ENCODE measurements at regions not wholly inside any gene's neighbourhood (a gene's known extent, or its start where the extent isn't known, plus 50 kb on each side); places are given as distances from the start of the nearest gene placed in this dataset.

DNA sequence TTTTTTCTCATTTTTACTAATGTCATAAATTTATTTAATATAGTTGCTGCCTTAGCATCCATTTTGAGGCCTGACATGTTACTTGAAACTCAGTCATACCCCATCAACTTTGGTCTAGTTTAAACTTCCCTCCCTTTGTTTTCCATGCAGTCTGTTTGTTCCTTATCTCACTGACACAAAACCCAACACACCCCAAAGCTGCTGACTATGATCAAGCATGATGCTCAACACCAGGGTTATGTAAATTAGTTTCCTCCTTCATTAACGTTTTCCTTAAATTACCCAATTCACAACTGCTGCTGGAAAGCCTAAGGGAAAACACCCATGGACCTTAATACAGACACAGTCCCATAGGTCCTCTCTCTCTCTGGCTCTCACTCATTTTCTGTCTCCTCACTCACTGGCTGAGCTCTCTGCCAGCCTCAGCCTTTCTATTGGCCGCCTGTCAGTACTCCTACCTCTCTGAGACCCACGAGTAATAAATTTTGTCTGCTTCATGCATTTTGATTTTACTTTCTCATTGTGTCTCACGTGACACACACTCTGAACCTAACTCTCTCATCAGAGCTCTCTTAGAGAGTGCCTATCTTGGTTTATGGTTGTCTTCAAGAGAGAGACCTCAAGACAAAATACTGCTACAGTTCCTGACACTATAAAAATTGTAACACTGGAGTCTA, 904.5 kb downstream of the C6orf118 start:
- no peaks in the 10 kb centered on the region for H3K9me3 ChIP-seq (ENCODE audit: control insufficient read depth in 2 of 3, low read length in 3 of 3)
- ATAC-seq (no peak), DNase-seq (no peak)
- H3K9me3 Mint-ChIP-seq = peaks cover 0 to 3% (median 0%) of the 10 kb centered on the region in 11 donors
- ChIA-PET POLR2A (no interaction called here), CTCF (no interaction called here)
- no peak overlapping the region for H3K4me3 ChIP-seq (ENCODE audit: low read length)
- peaks cover 0 to 5% (median 0%) of the 10 kb centered on the region in 5 donors for H3K27me3 Mint-ChIP-seq
- H3K27me3 ChIP-seq (ENCODE audit: control insufficient read depth in 2 of 2, insufficient read depth in 2 of 2, low read length in 2 of 2) = no peaks in the 10 kb centered on the region
- H3K4me1 ChIP-seq (ENCODE audit: control insufficient read depth in 2 of 2, insufficient read depth in 2 of 2, low read length in 2 of 2) = no peaks in the 10 kb centered on the region
- intact Hi-C loops (cut with micrococcal nuclease) = no loop called here
- H3K36me3 ChIP-seq (ENCODE audit: control insufficient read depth in 2 of 3, insufficient read depth in 3 of 3, low read length in 3 of 3) = no peaks in the 10 kb centered on the region
- H3K4me3 Mint-ChIP-seq = no peak overlapping the region
- H3K4me1 Mint-ChIP-seq = peaks cover 0 to 5% (median 0%) of the 10 kb centered on the region in 7 donors
- H3K36me3 Mint-ChIP-seq = no peaks in the 10 kb centered on the region
- H3K27ac ChIP-seq (ENCODE audit: low read depth, low read length) = no peak overlapping the region
- no peak overlapping the region for H3K27ac Mint-ChIP-seq

DNA sequence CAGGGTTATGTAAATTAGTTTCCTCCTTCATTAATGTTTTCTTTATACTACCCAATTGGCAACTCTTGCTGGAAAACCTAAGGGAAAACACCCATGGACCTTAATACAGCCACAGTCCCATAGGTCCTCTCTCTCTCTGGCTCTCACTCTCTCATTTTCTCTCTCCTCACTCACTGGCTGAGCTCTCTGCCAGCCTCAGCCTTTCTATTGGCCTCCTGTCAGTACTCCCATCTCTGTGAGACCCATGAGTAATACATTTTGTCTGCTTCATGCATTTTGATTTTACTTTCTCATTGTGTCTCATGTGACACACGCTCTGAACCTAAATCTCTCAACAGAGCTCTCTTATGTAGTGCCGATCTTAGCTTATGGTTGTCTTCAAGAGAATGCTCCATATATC, 907.5 kb downstream of the C6orf118 start:
- POLR2A ChIA-PET = no interaction called here
- intact Hi-C loops (cut with micrococcal nuclease) = no loop called here
- Mint-ChIP-seq H3K27ac (no peak overlapping the region), H3K4me3 (no peak overlapping the region), H3K4me1 (peaks cover 2 to 9% (median 4%) of the 10 kb centered on the region in 7 donors), H3K27me3 (peaks cover 0 to 5% (median 0%) of the 10 kb centered on the region in 5 donors), H3K36me3 (no peaks in the 10 kb centered on the region), H3K9me3 (peaks cover 0 to 3% (median 0%) of the 10 kb centered on the region in 11 donors)
- CTCF ChIA-PET = no interaction called here
- no peaks in the 10 kb centered on the region for H3K9me3 ChIP-seq (ENCODE audit: control insufficient read depth in 2 of 3, low read length in 3 of 3)
- H3K27me3 ChIP-seq (ENCODE audit: control insufficient read depth in 2 of 2, insufficient read depth in 2 of 2, low read length in 2 of 2) = no peaks in the 10 kb centered on the region
- H3K36me3 ChIP-seq (ENCODE audit: control insufficient read depth in 2 of 3, insufficient read depth in 3 of 3, low read length in 3 of 3) = no peaks in the 10 kb centered on the region
- no peak for DNase-seq
- no peak overlapping the region for H3K27ac ChIP-seq (ENCODE audit: low read depth, low read length)
- no peaks in the 10 kb centered on the region for H3K4me1 ChIP-seq (ENCODE audit: control insufficient read depth in 2 of 2, insufficient read depth in 2 of 2, low read length in 2 of 2)
- no peak overlapping the region for H3K4me3 ChIP-seq (ENCODE audit: low read length)
- ATAC-seq = no peak

DNA sequence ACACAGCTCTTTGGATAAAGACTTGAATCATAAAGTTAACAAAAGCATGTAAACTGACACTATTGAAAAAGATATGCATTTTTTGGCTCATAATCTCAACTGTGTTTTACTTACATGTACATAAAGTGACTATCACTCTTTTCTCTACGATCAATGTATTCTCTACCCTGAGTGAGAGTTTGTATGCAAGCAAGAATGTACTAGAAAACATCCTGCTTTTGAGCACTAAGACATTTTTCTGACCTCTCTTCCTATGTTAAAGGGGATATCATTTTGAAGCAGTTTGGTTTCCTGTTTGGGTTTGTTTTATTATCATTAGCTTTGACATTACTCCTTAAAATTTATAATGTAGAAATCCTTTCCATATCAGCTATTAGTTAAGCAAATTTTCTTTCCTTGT, 910.8 kb downstream of the C6orf118 start:
- Mint-ChIP-seq H3K4me1 (peaks cover 2 to 16% (median 6%) of the 10 kb centered on the region in 7 donors), H3K9me3 (peaks cover 0 to 4% (median 1%) of the 10 kb centered on the region in 11 donors), H3K36me3 (no peaks in the 10 kb centered on the region), H3K4me3 (no peak overlapping the region), H3K27ac (no peak overlapping the region), H3K27me3 (no peaks in the 10 kb centered on the region)
- Histone ChIP-seq H3K27me3 (ENCODE audit: control insufficient read depth in 2 of 2, insufficient read depth in 2 of 2, low read length in 2 of 2) (no peaks in the 10 kb centered on the region), H3K27ac (ENCODE audit: low read depth, low read length) (no peak overlapping the region), H3K36me3 (ENCODE audit: control insufficient read depth in 2 of 3, insufficient read depth in 3 of 3, low read length in 3 of 3) (no peaks in the 10 kb centered on the region), H3K4me3 (ENCODE audit: low read length) (no peak overlapping the region), H3K4me1 (ENCODE audit: control insufficient read depth in 2 of 2, insufficient read depth in 2 of 2, low read length in 2 of 2) (no peaks in the 10 kb centered on the region), H3K9me3 (ENCODE audit: control insufficient read depth in 2 of 3, low read length in 3 of 3) (no peaks in the 10 kb centered on the region)
- ChIA-PET CTCF (no interaction called here), POLR2A (no interaction called here)
- DNase-seq (no peak), ATAC-seq (no peak)
- intact Hi-C loops (cut with micrococcal nuclease) = no loop called here

DNA sequence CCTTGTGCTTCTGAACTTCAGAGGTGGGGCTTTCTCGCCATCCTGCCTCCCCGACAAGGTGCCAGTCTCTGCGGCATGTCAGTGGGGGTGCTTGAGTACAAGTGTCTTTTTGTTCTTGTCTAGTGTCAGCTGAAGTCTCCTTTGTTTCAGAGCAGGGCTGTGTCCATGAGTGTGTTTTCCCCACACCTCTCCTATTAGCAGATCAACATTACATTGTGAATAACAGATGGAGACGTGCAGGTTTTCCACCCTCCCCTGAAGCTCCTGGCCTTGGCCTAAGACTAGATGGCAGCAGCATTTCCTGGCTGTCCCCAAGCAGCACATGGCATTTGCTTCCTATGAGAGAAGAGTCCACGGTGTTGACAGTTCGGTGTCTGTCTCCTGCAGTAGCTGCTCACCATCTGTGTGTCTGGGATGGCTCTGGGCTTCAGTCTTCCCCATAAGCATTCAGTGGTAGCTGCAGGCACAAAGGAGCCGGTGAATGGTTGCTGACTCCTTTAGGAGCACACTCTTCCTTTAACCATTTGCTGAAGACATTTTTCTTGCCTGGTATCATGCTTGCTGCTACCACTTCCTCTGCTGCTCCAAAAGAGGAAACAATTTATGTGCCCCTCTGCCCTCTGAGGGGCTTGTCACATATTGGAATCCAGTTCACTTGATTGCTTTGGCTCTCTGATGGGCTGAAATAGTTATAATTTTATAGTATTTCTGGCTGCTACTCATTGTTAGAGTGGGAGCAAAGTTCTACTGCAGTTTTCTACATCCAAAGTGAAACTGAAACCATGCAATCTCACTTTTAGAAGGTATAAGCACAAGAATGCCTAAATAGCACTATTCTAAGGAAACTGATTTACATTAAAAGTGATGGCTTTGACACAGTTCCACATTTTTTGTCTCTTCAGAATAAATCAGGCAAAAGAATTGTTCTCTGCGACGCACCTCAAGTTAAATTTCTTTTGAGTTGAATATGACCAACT, 913.0 kb downstream of the C6orf118 start:
- Mint-ChIP-seq H3K27ac (peak overlapping the region in 4 of 9 donors; percentile 14 to 67 (median 33)), H3K27me3 (no peaks in the 10 kb centered on the region), H3K4me3 (peak overlapping the region in 9 of 10 donors; percentile 40 to 76 (median 64)), H3K36me3 (no peaks in the 10 kb centered on the region), H3K4me1 (peaks cover 2 to 16% (median 5%) of the 10 kb centered on the region in 7 donors), H3K9me3 (peaks cover 0 to 4% (median 0%) of the 10 kb centered on the region in 11 donors)
- Histone ChIP-seq H3K4me3 (ENCODE audit: low read length) (peak overlapping the region; percentile 41), H3K4me1 (ENCODE audit: control insufficient read depth in 2 of 2, insufficient read depth in 2 of 2, low read length in 2 of 2) (no peaks in the 10 kb centered on the region), H3K27me3 (ENCODE audit: control insufficient read depth in 2 of 2, insufficient read depth in 2 of 2, low read length in 2 of 2) (no peaks in the 10 kb centered on the region), H3K27ac (ENCODE audit: low read depth, low read length) (no peak overlapping the region), H3K36me3 (ENCODE audit: control insufficient read depth in 2 of 3, insufficient read depth in 3 of 3, low read length in 3 of 3) (no peaks in the 10 kb centered on the region), H3K9me3 (ENCODE audit: control insufficient read depth in 2 of 3, low read length in 3 of 3) (no peaks in the 10 kb centered on the region)
- intact Hi-C loops (cut with micrococcal nuclease) = no loop called here
- DNase-seq (no peak), ATAC-seq (no peak)
- CTCF ChIA-PET = no interaction called here
- POLR2A ChIA-PET = no interaction called here

DNA sequence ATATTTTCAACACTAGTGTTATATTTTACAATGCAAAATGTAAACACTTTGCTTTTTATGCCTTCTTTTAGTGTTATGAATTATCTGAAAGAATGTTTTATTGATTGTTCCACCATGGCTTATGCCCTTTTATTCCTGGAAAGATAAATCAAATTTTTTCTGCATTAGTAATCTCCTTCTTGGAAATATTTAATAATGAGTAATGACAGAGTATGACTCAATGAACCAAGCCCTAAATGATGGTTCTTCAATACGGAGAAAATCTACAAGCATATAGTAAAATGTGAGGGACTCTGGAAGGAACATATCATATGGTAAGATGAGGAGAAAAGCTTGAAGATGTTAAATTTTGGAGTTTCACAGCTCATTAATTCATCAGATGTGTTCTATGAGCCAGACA, 929.6 kb downstream of the C6orf118 start:
- Histone ChIP-seq H3K27me3 (ENCODE audit: control insufficient read depth in 2 of 2, insufficient read depth in 2 of 2, low read length in 2 of 2) (no peaks in the 10 kb centered on the region), H3K36me3 (ENCODE audit: control insufficient read depth in 2 of 3, insufficient read depth in 3 of 3, low read length in 3 of 3) (no peaks in the 10 kb centered on the region), H3K9me3 (ENCODE audit: control insufficient read depth in 2 of 3, low read length in 3 of 3) (no peaks in the 10 kb centered on the region), H3K27ac (ENCODE audit: low read depth, low read length) (no peak overlapping the region), H3K4me1 (ENCODE audit: control insufficient read depth in 2 of 2, insufficient read depth in 2 of 2, low read length in 2 of 2) (no peaks in the 10 kb centered on the region), H3K4me3 (ENCODE audit: low read length) (no peak overlapping the region)
- peaks cover 0 to 2% (median 0%) of the 10 kb centered on the region in 7 donors for H3K4me1 Mint-ChIP-seq
- no peak overlapping the region for H3K4me3 Mint-ChIP-seq
- no peaks in the 10 kb centered on the region for H3K27me3 Mint-ChIP-seq
- intact Hi-C loops (cut with micrococcal nuclease) = no loop called here
- peaks cover 0 to 25% (median 6%) of the 10 kb centered on the region in 11 donors for H3K9me3 Mint-ChIP-seq
- DNase-seq (no peak), ATAC-seq (no peak)
- no peak overlapping the region for H3K27ac Mint-ChIP-seq
- CTCF ChIA-PET = no interaction called here
- peaks cover 0 to 5% (median 0%) of the 10 kb centered on the region in 5 donors for H3K36me3 Mint-ChIP-seq
- POLR2A ChIA-PET = no interaction called here

DNA sequence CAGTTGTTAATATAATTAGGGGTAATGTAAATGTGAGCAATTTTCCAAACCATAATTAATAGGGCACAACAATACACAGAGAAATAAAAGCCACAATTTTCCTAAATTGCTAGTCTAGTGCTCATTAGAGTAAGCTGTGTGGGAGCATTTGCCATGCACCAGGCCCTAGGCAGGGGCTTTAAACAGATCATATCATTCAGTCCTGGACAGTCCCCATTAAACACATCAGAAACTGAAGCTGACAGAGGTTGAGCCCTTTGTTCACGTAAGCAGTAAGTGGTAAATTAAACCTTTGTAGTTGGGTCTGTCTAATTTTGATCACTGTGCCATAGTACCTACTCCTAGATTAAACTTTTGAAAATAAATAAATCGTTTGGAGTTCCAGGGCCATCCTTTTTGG, 931.1 kb downstream of the C6orf118 start:
- Histone ChIP-seq H3K27me3 (ENCODE audit: control insufficient read depth in 2 of 2, insufficient read depth in 2 of 2, low read length in 2 of 2) (no peaks in the 10 kb centered on the region), H3K4me3 (ENCODE audit: low read length) (no peak overlapping the region), H3K27ac (ENCODE audit: low read depth, low read length) (no peak overlapping the region), H3K36me3 (ENCODE audit: control insufficient read depth in 2 of 3, insufficient read depth in 3 of 3, low read length in 3 of 3) (no peaks in the 10 kb centered on the region), H3K4me1 (ENCODE audit: control insufficient read depth in 2 of 2, insufficient read depth in 2 of 2, low read length in 2 of 2) (no peaks in the 10 kb centered on the region), H3K9me3 (ENCODE audit: control insufficient read depth in 2 of 3, low read length in 3 of 3) (no peaks in the 10 kb centered on the region)
- intact Hi-C loops (cut with micrococcal nuclease) = no loop called here
- POLR2A ChIA-PET = no interaction called here
- Mint-ChIP-seq H3K4me1 (peaks cover 0 to 2% (median 0%) of the 10 kb centered on the region in 7 donors), H3K27me3 (no peaks in the 10 kb centered on the region), H3K9me3 (peaks cover 0 to 19% (median 6%) of the 10 kb centered on the region in 11 donors), H3K4me3 (no peak overlapping the region), H3K36me3 (peaks cover 0 to 5% (median 0%) of the 10 kb centered on the region in 5 donors), H3K27ac (no peak overlapping the region)
- DNase-seq (no peak), ATAC-seq (no peak)
- CTCF ChIA-PET = no interaction called here
